Stomach (tissue), 8 donors: ENCODE measurements at regions not wholly inside any gene's neighbourhood (a gene's known extent, or its start where the extent isn't known, plus 50 kb on each side); places are given as distances from the start of the nearest gene placed in this dataset.

Source experiments
- DNase-seq, 2 donors: peaks; one replicate each; pipeline versions ENCODE4 v3.0.0 to v3.0.0-alpha.2; 2013 to 2019
- H3K27ac ChIP-seq, 5 donors: fragments of 200-600 bp in 4 of 5; sonication (generic) in 4 of 5; one replicate each; pipeline ENCODE4 v1.5.1; 2013 to 2019; ENCODE audit warnings: mild to moderate bottlenecking in 1 of 5, moderate library complexity in 1 of 5
- H3K27me3 ChIP-seq, 3 donors: fragments of 200-600 bp; sonication (generic); one replicate each; pipeline ENCODE4 v1.5.1; 2017 to 2019; ENCODE audit warnings: mixed run types in 1 of 3
- H3K36me3 ChIP-seq, 4 donors: fragments of 200-600 bp; sonication (generic); 1 replicate in 3 of 4; 2 replicates in 1 of 4; pipeline ENCODE4 v1.5.1; 2016 to 2019
- H3K4me1 ChIP-seq, 4 donors: fragments of 200-600 bp; sonication (generic); one replicate each; pipeline ENCODE4 v1.5.1; 2016 to 2019
- H3K4me3 ChIP-seq, 4 donors: fragments of 200-600 bp; sonication (generic) in 3 of 4; one replicate each; pipeline ENCODE4 v1.5.1; 2016 to 2019; ENCODE audit warnings: mild to moderate bottlenecking in 1 of 4
- H3K9me3 ChIP-seq, 4 donors: fragments of 200-600 bp; sonication (generic); one replicate each; pipeline ENCODE4 v1.5.1; 2016 to 2019
- EP300 ChIP-seq: sonication (generic); formaldehyde crosslinking; IDR thresholded peaks from one replicate; pipeline ENCODE4 v1.6.1; 2017; ENCODE audit warnings: antibody characterized with exemption
- POLR2A ChIP-seq, 4 donors: fragments of 450-650 bp; IDR thresholded peaks; one replicate each; pipeline ENCODE4 v1.6.1; 2016; ENCODE audit warnings: antibody characterized with exemption in 4 of 4, control low read depth in 2 of 4, mild to moderate bottlenecking in 1 of 4, moderate library complexity in 1 of 4
- POLR2AphosphoS5 ChIP-seq, 3 donors: sonication (generic); formaldehyde crosslinking; IDR thresholded peaks; one replicate each; pipeline ENCODE4 v1.6.1; 2016; ENCODE audit warnings: antibody characterized with exemption in 3 of 3
- WGBS, 5 donors: extraction: QIAGEN DNeasy Blood & Tissue Kit in 3 of 5; methylation state at CpG; one replicate each; pipeline versions ENCODE4 v1.1.5 to v1.1.7; 2013 to 2018; 5-methylcytosine and 5-hydroxymethylcytosine counted together
- intact Hi-C: fragments of 100-400 bp; cut with DNase I; formaldehyde crosslinking; loops from one replicate; pipeline ENCODE4 v1.15.1; 2023; ENCODE audit warnings: low total_unique reads
- TF ChIP-seq, protein P1 (sequence below), 7 experiments: fragments of 450-650 bp in 4 of 7; fragments of 200-600 bp in 3 of 7; sonication (generic) in 3 of 7; IDR thresholded peaks; one replicate each; pipeline ENCODE4 v1.5.1; 2016 to 2019; ENCODE audit warnings: antibody characterized with exemption in 7 of 7, control low read depth in 2 of 7, mild to moderate bottlenecking in 1 of 7
- donor health status: healthy with polysubstance abuse.
- donor health status: Bipolar disorder and iron deficiency.
- donor health status: healthy.

GRCh38 chr17:73835605-73836004 lies 191.4 kb upstream of the SDK2 start:
- no peak for TF ChIP-seq EP300
- no peak for TF ChIP-seq POLR2A (IDR thresholded peaks at IDR 0.05)
- H3K36me3 ChIP-seq = no peaks in the 10 kb centered on the region
- peak in 1 of 2 donors; percentile 19 for DNase-seq
- WGBS, 5 donors = 19 to 21% (median 19%) methylated on average over 8 of the region's 8 CpGs
- no peak overlapping the region for H3K4me3 ChIP-seq
- H3K9me3 ChIP-seq = peaks cover 0 to 5% (median 0%) of the 10 kb centered on the region in 4 donors
- peaks cover 0 to 4% (median 0%) of the 10 kb centered on the region in 4 donors for H3K4me1 ChIP-seq
- H3K27me3 ChIP-seq = peaks cover 0 to 88% (median 0%) of the 10 kb centered on the region in 3 donors
- no peak overlapping the region for H3K27ac ChIP-seq
- intact Hi-C loops = no loop called here

DNA sequence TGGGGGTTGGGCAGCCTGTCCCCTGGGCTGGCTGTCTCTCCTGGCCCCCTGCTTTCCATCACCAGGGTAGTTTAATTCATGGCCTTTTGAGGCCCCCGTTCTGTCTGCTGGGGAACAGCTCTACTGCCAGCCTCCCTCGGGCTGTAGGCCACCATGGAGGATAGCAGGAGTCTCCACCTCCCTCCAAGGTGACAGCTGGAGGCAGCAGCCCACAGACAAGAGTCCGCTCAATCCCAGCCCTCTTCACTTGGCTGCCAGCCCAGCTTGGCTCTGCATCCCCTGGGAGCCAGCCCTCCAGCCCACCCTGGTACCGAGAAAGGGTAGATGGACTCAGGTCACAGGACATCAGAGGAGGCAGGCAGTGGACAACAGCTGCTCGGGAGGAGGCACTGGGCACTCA lies 194.6 kb upstream of the SDK2 start:
- Histone ChIP-seq H3K36me3 (no peaks in the 10 kb centered on the region), H3K27ac (no peak overlapping the region), H3K4me1 (peaks cover 0 to 4% (median 0%) of the 10 kb centered on the region in 4 donors), H3K4me3 (no peak overlapping the region), H3K27me3 (peaks cover 0 to 77% (median 0%) of the 10 kb centered on the region in 3 donors), H3K9me3 (peaks cover 0 to 5% (median 0%) of the 10 kb centered on the region in 4 donors)
- no peak for DNase-seq
- 58 to 73% (median 66%) methylated on average over 2 to 5 of the region's 5 CpGs for WGBS, 5 donors
- intact Hi-C loops = no loop called here
- TF ChIP-seq EP300 (no peak), POLR2AphosphoS5 (IDR thresholded peaks at IDR 0.05) (no peak), POLR2A (IDR thresholded peaks at IDR 0.05) (no peak)
- TF ChIP-seq, protein P1, sequence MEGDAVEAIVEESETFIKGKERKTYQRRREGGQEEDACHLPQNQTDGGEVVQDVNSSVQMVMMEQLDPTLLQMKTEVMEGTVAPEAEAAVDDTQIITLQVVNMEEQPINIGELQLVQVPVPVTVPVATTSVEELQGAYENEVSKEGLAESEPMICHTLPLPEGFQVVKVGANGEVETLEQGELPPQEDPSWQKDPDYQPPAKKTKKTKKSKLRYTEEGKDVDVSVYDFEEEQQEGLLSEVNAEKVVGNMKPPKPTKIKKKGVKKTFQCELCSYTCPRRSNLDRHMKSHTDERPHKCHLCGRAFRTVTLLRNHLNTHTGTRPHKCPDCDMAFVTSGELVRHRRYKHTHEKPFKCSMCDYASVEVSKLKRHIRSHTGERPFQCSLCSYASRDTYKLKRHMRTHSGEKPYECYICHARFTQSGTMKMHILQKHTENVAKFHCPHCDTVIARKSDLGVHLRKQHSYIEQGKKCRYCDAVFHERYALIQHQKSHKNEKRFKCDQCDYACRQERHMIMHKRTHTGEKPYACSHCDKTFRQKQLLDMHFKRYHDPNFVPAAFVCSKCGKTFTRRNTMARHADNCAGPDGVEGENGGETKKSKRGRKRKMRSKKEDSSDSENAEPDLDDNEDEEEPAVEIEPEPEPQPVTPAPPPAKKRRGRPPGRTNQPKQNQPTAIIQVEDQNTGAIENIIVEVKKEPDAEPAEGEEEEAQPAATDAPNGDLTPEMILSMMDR (IDR thresholded peaks at IDR 0.05) = no peak

DNA sequence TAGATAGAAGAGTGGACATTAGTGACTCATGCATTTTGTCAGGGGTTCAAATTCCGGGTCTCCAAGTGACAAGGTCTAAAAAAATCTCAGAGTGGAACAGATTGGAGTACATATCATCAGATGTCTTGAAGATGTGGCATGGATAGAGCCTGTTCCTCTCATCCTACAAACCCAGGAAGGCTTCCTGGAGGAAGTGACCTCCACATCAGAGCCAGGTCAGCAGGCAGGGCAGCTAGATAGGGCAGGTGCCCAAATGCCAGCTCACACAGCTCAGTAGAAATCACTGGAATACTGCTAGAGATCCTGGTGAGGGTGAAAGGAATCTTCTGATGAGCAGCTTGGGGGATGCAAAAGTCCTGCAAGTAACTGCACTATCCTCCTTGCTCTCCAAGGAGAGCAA lies 196.6 kb upstream of the SDK2 start:
- peaks cover 0 to 5% (median 0%) of the 10 kb centered on the region in 4 donors for H3K9me3 ChIP-seq
- TF ChIP-seq, protein P1 (IDR thresholded peaks at IDR 0.05) = no peak
- TF ChIP-seq EP300 (no peak), POLR2A (IDR thresholded peaks at IDR 0.05) (no peak), POLR2AphosphoS5 (IDR thresholded peaks at IDR 0.05) (no peak)
- H3K4me3 ChIP-seq = no peak overlapping the region
- H3K27ac ChIP-seq = no peak overlapping the region
- no peaks in the 10 kb centered on the region for H3K4me1 ChIP-seq
- intact Hi-C loops = no loop called here
- 53 to 64% (median 56%) methylated on average over 1 of the region's 1 CpG for WGBS, 5 donors
- H3K36me3 ChIP-seq = no peaks in the 10 kb centered on the region
- no peak for DNase-seq
- peaks cover 0 to 61% (median 0%) of the 10 kb centered on the region in 3 donors for H3K27me3 ChIP-seq

GRCh38 chr17:73841431-73842060 lies 197.3 kb upstream of the SDK2 start:
- 67 to 93% (median 72%) methylated on average over 3 of the region's 3 CpGs for WGBS, 5 donors
- H3K36me3 ChIP-seq = no peaks in the 10 kb centered on the region
- H3K27ac ChIP-seq = no peak overlapping the region
- peaks cover 0 to 54% (median 0%) of the 10 kb centered on the region in 3 donors for H3K27me3 ChIP-seq
- no peak overlapping the region for H3K4me3 ChIP-seq
- intact Hi-C loops = no loop called here
- TF ChIP-seq, protein P1 (IDR thresholded peaks at IDR 0.05) = peak in 2 of 7 experiments; percentile 8 to 28
- no peak for TF ChIP-seq POLR2AphosphoS5 (IDR thresholded peaks at IDR 0.05)
- peak in 1 of 2 donors; percentile 22 for DNase-seq
- no peaks in the 10 kb centered on the region for H3K4me1 ChIP-seq
- H3K9me3 ChIP-seq = peaks cover 0 to 4% (median 0%) of the 10 kb centered on the region in 4 donors

GRCh38 chr17:73847952-73848351 lies 203.7 kb upstream of the SDK2 start:
- no peaks in the 10 kb centered on the region for H3K4me1 ChIP-seq
- no peaks in the 10 kb centered on the region for H3K9me3 ChIP-seq
- intact Hi-C loops = no loop called here
- WGBS, 5 donors = 80 to 93% (median 92%) methylated on average over 11 to 12 of the region's 12 CpGs
- no peak for DNase-seq
- no peaks in the 10 kb centered on the region for H3K36me3 ChIP-seq
- H3K27ac ChIP-seq = no peak overlapping the region
- TF ChIP-seq POLR2A (IDR thresholded peaks at IDR 0.05) = no peak
- TF ChIP-seq EP300 = no peak
- no peak for TF ChIP-seq POLR2AphosphoS5 (IDR thresholded peaks at IDR 0.05)
- TF ChIP-seq, protein P1 (IDR thresholded peaks at IDR 0.05) = no peak
- no peak overlapping the region for H3K4me3 ChIP-seq
- peaks cover 0 to 13% (median 0%) of the 10 kb centered on the region in 3 donors for H3K27me3 ChIP-seq
